DND-41 (cell line): ENCODE measurements at regions not wholly inside any gene's neighbourhood (a gene's known extent, or its start where the extent isn't known, plus 50 kb on each side); places are given as distances from the start of the nearest gene placed in this dataset.
A peak's percentile ranks its signal among the peaks of the same experiment; 100 is the strongest.
"Not testable (repeated sequence)": the region's sequence is repeated elsewhere in the genome, so short reads cannot be mapped to it uniquely, and the experiment has no call there.

Experiments used
- ATAC-seq: fragments of 200-7000 bp; cut with Tn5 transposase; 3 replicates; pipeline ENCODE4 v1.9.1; 2021; ENCODE audit warnings: low read depth; ENCODE audit not compliant: insufficient read depth
- DNase-seq: peaks from one replicate; pipeline ENCODE4 v3.0.0-alpha.2; 2020
- H2AFZ ChIP-seq: 2 replicates; pipeline ENCODE4 v1.6.0; 2012; ENCODE audit warnings: low read depth, low read length
- H3K27ac ChIP-seq: 2 replicates; pipeline ENCODE4 v1.5.1; 2012; ENCODE audit warnings: low read length, inconsistent platforms
- H3K27me3 ChIP-seq: fragments of 200-600 bp; sonication (generic); 2 replicates; pipeline ENCODE4 v1.6.0; 2012; ENCODE audit warnings: low read length, mild to moderate bottlenecking, inconsistent platforms; ENCODE audit not compliant: insufficient read depth, poor library complexity
- H3K36me3 ChIP-seq: 2 replicates; pipeline ENCODE4 v1.5.1; 2012; ENCODE audit warnings: low read length, inconsistent platforms; ENCODE audit not compliant: insufficient read depth
- H3K4me1 ChIP-seq: 2 replicates; pipeline ENCODE4 v1.5.1; 2012; ENCODE audit warnings: mild to moderate bottlenecking, low read length; ENCODE audit not compliant: insufficient read depth
- H3K4me2 ChIP-seq: 2 replicates; pipeline ENCODE4 v1.6.0; 2012; ENCODE audit warnings: mild to moderate bottlenecking, moderate library complexity, low read length, inconsistent platforms; ENCODE audit not compliant: insufficient read depth
- H3K4me3 ChIP-seq, 2 experiments: fragments of 200-600 bp in 1 of 2; shearing (Covaris generic) in 1 of 2; 2 replicates each; pipeline ENCODE4 v1.5.1; 2012 to 2016; ENCODE audit warnings: inconsistent platforms in 2 of 2, low read length in 2 of 2, mild to moderate bottlenecking in 2 of 2, low read depth in 1 of 2, moderate library complexity in 1 of 2
- H3K79me2 ChIP-seq: 2 replicates; pipeline ENCODE4 v1.6.0; 2012; ENCODE audit warnings: low read length, inconsistent platforms; ENCODE audit not compliant: insufficient read depth
- H3K9ac ChIP-seq: 2 replicates; pipeline ENCODE4 v1.6.0; 2012; ENCODE audit warnings: low read depth, mild to moderate bottlenecking, inconsistent platforms, low read length, moderate library complexity
- H3K9me3 ChIP-seq: 2 replicates; pipeline ENCODE4 v1.5.1; 2012; ENCODE audit warnings: low read length, moderate library complexity, mild to moderate bottlenecking, inconsistent platforms; ENCODE audit not compliant: insufficient read depth, severe bottlenecking
- H4K20me1 ChIP-seq: 2 replicates; pipeline ENCODE4 v1.6.0; 2012; ENCODE audit warnings: low read length; ENCODE audit not compliant: insufficient read depth
- EZH2 ChIP-seq: IDR thresholded peaks from 3 replicates; pipeline ENCODE4 v1.6.1; 2012; ENCODE audit warnings: borderline replicate concordance, low read depth, mild to moderate bottlenecking, moderate library complexity, low read length, inconsistent platforms; ENCODE audit not compliant: severe bottlenecking
- TF ChIP-seq, protein P1 (sequence below): IDR thresholded peaks from 2 replicates; pipeline ENCODE4 v1.5.1; 2012; ENCODE audit warnings: borderline replicate concordance, low read length, moderate library complexity, mild to moderate bottlenecking; ENCODE audit not compliant: poor library complexity, severe bottlenecking; ENCODE audit errors: extremely low read depth

DNA sequence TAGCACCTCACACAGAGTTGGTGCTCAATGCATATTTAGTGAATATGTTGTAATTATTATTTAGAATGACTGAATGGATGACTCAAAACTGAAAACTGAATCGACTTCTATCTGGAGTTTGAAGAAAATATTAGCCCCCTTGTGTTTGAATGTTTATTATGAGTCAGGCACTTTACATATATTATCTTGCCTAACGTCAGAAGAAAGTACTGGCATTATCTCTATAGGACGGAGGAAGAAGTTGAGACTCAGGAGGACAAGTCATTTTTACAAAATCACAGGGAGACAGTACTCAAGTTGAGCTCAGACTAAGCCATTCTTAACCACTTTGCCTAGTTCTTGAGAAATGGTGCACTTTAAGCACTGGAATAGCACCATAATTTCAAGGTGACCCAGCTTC is 684.0 kb downstream of the UTRN start:
- H3K4me1 ChIP-seq: no peaks in the 10 kb centered on the region
- no peak overlapping the region for H3K4me2 ChIP-seq
- H3K27me3 ChIP-seq: peaks cover 3% of the 10 kb centered on the region
- H2AFZ ChIP-seq: no peak overlapping the region
- no peaks in the 10 kb centered on the region for H3K36me3 ChIP-seq
- H3K4me3 ChIP-seq: no peak overlapping the region
- H3K27ac ChIP-seq: no peak overlapping the region
- no peak overlapping the region for H3K9ac ChIP-seq
- H3K9me3 ChIP-seq: no peaks in the 10 kb centered on the region
- ATAC-seq (no peak), DNase-seq (no peak)
- TF ChIP-seq, protein P1, sequence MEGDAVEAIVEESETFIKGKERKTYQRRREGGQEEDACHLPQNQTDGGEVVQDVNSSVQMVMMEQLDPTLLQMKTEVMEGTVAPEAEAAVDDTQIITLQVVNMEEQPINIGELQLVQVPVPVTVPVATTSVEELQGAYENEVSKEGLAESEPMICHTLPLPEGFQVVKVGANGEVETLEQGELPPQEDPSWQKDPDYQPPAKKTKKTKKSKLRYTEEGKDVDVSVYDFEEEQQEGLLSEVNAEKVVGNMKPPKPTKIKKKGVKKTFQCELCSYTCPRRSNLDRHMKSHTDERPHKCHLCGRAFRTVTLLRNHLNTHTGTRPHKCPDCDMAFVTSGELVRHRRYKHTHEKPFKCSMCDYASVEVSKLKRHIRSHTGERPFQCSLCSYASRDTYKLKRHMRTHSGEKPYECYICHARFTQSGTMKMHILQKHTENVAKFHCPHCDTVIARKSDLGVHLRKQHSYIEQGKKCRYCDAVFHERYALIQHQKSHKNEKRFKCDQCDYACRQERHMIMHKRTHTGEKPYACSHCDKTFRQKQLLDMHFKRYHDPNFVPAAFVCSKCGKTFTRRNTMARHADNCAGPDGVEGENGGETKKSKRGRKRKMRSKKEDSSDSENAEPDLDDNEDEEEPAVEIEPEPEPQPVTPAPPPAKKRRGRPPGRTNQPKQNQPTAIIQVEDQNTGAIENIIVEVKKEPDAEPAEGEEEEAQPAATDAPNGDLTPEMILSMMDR: no peak
- no peak for TF ChIP-seq EZH2
- no peaks in the 10 kb centered on the region for H4K20me1 ChIP-seq
- H3K79me2 ChIP-seq: no peaks in the 10 kb centered on the region

DNA sequence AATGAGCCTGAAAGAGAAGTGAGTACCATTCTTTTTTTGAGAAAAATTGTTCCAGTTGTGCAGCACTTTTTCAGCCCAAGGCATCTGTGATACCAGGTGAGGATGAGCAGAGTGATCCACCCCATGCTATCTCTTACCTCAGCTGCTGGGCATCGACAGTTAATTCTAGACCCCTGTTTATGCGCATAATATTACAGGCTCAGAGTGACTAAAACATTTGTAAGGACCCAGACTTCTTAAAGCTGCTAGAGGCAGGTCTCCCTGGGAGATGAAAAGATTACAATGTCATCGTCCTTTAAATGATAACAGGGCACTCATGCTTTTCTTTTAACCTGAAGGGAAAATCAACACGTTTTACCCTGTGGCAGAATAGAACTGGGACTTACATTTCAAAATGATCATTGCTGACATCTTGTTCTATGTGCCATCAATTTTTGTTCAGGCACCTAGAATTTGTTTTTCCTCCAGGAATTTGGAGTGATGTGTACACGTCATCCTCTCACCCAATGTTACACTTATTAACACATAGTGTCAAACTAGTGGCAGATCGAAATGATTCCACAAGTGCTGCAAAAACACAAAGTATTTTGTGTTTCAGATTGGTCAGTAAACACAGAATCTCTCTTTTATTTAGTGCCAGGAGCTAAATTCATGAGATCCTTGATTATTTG is 684.6 kb downstream of the UTRN start:
- Histone ChIP-seq H3K9me3 (no peaks in the 10 kb centered on the region), H2AFZ (no peak overlapping the region), H3K4me2 (no peak overlapping the region), H3K4me1 (no peaks in the 10 kb centered on the region), H3K36me3 (no peaks in the 10 kb centered on the region), H3K79me2 (no peaks in the 10 kb centered on the region), H3K27me3 (peaks cover 3% of the 10 kb centered on the region), H3K27ac (no peak overlapping the region), H3K9ac (no peak overlapping the region), H4K20me1 (no peaks in the 10 kb centered on the region), H3K4me3 (no peak overlapping the region)
- ATAC-seq: no peak
- TF ChIP-seq, protein P1: no peak
- TF ChIP-seq EZH2: no peak
- no peak for DNase-seq

DNA sequence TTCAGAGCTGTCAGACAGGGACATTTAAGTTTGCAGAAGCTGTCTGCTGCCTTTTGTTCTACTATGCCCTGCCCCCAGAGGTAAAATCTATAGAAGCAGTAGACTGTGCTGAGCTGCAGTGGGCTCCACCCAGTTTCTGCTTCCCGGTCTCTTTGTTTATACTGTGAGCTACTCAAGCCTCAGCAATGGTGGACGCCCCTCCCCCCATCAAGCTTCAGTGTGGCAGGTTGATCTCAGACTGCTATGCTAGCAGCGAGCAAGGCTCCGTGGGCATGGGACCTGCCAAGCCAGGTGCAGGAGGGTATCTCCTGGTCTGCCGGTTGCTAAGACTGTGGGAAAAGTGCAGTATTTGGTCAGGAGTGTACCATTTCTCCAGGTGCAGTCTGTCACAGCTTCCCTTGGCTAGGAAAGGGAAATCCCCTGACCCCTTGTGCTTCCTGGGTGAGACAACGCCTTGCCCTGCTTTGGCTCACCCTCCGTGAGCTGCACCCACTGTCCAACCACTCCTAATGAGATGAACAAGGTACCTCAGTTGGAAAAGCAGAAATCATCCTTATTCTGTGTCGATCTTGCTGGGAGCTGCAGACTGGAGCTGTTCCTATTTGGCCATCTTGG is 692.2 kb downstream of the UTRN start:
- not testable (repeated sequence) for H3K27me3 ChIP-seq, H2AFZ ChIP-seq, H3K79me2 ChIP-seq, H4K20me1 ChIP-seq, H3K36me3 ChIP-seq, H3K27ac ChIP-seq, H3K4me1 ChIP-seq, H3K9ac ChIP-seq, H3K4me3 ChIP-seq, H3K9me3 ChIP-seq, H3K4me2 ChIP-seq, ATAC-seq
- peak; percentile 19 for DNase-seq

DNA sequence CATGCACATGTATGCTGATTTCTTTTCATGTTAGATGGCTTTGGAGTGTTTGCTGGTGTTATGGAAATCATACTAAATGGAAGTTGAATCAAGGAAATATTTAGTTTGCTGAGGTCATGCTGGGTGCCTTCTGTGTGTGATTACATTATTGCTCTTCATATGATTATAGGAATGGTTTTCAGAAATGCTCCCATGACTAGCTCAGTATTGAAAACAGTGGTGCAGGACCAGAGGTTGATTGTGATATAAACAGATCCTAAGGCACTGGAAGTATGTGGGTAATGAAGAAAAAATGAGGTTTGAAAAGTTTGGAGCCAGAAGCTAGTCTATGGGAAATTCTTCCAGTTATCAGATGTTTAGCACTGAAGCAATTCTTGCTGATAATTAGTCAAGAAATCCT is 693.1 kb downstream of the UTRN start:
- H3K27me3 ChIP-seq: no peaks in the 10 kb centered on the region
- no peak overlapping the region for H3K4me3 ChIP-seq
- no peak overlapping the region for H3K9ac ChIP-seq
- H3K36me3 ChIP-seq: no peaks in the 10 kb centered on the region
- no peaks in the 10 kb centered on the region for H4K20me1 ChIP-seq
- no peak overlapping the region for H3K4me2 ChIP-seq
- no peaks in the 10 kb centered on the region for H3K9me3 ChIP-seq
- no peaks in the 10 kb centered on the region for H3K79me2 ChIP-seq
- no peak overlapping the region for H2AFZ ChIP-seq
- H3K4me1 ChIP-seq: no peaks in the 10 kb centered on the region
- no peak for ATAC-seq
- no peak for DNase-seq
- no peak overlapping the region for H3K27ac ChIP-seq
- TF ChIP-seq, protein P1: no peak
- no peak for TF ChIP-seq EZH2
